ENCODE measurements at regions not wholly inside any gene's neighbourhood (a gene's known extent, or its start where the extent isn't known, plus 50 kb on each side); places are given as distances from the start of the nearest gene placed in this dataset.
A peak's percentile ranks its signal among the peaks of the same experiment; 100 is the strongest.
"Not testable (repeated sequence)": the region's sequence is repeated elsewhere in the genome, so short reads cannot be mapped to it uniquely, and the experiment has no call there.

DNA sequence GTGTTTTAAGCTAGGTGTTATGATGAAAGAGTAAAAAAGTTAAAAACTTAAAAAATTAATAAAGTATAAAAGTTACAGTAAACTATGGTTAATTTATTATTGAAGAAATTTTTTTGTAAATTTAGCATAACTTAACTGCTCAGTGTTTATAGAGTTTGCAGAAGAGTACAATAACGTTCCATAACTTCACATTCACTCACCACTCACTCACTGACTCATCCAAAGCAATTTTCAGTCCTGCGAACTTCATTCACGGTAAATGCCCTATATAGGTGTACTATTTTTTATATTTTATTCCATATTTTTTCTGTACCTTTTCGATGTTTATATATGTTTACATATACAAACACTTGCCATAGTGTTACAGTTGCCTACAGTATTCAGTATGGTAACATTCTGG is 694.8 kb upstream of the SLC39A10 start:
- no peak for DNase-seq

DNA sequence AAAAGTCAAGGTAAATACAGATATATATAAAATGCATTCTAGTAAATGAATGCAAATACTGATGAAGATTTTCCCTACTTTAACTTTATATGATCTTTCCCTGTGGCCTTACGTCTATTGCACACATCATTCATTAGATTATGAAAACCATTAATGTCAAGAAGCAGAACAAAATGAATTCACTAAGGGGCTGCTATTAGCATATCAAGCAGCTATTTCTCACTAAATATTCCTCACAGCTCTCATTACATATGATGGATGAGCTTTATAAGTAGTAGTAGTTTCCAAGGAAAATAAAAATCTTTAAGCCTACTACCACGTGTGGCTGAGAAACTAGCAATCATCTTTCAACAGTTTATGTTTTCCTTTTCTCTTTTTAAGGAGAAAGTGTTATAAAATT is 702.8 kb upstream of the SLC39A10 start:
- DNase-seq = no peak

DNA sequence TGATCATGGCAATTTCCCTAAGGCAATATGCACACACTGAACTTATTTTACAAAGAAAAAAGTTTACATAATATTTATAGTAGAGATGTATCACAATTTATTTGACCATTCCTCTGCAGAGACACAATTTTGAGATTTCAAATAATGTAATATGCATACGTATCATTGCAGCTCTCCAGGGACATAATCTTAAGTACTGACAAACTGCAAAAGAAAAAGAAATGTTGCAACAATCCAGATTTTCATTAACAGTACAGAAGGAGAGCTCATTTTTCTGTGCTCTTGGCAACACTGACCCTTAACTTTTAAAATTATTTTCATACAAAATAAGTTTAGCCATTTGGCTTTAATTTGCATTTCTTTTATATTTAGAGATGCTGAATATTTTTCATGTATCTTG is 710.2 kb upstream of the SLC39A10 start:
- DNase-seq = no peak

DNA sequence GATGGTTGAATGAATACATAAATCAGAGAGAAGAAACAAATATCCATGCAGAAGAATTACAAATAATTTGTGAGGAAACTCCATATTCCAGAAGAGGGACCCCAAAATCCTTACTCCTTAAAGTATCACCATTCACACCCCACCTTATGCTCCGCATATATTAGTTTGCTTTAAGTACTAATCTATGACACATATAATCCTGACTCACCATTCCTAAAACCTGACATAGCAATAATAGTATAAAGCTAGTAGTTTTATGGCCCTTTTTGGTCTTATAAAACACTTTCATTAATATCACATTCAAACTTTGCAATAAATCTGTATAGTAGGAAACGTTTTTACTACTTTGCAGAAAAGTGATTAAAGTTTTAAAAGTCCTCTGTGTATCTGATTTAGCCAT is 719.0 kb upstream of the SLC39A10 start:
- no peak for DNase-seq

DNA sequence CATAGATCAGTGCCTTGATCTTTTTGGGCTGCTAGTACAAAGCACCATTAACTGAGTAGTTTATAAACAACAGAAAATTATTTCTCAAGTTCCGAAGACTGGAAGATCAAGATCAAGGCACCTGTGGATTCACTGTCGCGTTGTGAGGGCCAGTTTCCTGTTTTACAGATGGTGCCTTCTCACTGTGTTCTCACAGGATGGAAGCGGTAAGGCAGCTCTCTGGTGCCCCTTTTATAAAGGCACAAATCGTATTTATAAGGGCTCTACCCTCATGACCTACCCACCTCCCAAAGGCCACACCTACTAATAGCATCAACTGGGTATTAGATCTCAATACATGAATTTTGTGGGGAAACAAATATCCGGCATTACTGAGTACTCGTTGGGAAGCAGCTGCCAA is 729.5 kb upstream of the SLC39A10 start:
- DNase-seq = no peak

DNA sequence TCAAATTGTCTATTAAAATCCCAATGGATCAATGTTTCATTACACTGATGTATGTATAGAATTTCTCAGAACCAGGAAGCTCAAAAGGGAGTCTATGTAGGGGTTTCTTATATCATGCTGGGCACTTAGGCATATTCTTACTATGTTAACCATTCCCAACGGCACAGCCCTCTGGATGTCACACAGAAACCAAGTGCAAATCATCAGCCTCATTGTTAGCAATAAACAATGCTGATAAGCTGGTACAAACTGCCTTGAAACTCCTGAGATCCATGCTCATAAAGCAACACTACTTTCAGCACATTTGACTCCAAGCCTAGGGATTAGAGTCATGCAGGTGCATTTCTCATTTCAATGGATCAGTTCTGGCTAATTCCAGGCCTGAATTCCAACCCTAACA is 730.2 kb upstream of the SLC39A10 start:
- DNase-seq = no peak

DNA sequence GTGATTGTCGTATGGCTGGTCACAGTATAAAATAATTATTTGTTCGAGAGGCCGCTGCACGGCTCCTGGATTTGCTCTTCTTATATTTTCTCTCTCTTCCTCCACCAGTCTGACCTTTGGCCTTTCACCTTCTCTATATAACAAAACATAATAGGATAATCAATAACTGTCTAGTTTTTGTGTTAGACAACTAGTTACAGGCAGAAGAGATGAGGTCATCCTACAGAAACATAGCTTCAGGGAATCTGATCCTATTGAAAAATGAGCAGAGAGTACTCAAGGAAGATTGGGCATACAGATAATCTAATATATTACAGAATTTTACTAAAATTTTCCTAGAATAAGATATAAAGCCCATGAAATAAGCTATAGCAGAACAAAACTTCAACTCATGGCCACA is 731.3 kb upstream of the SLC39A10 start:
- DNase-seq = no peak

DNA sequence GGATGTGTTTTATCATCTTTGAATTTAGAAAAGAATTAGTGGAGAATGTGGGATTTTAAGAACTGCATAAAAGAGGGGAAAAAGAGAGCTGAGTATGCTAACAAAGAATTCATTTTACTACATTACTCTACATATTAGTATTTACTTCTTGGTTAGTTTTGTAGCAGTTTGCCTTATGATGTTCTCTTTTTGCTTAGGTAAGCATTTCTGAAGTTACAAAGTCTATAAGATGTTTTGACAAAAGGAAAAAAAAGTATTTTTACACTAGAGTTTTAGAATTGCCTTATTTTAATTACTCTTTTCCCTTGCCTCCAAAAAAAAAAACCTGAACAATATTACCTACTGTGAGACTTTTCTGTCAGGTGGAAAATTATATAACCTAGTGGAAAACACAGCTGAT is 739.5 kb upstream of the SLC39A10 start:
- DNase-seq = no peak

DNA sequence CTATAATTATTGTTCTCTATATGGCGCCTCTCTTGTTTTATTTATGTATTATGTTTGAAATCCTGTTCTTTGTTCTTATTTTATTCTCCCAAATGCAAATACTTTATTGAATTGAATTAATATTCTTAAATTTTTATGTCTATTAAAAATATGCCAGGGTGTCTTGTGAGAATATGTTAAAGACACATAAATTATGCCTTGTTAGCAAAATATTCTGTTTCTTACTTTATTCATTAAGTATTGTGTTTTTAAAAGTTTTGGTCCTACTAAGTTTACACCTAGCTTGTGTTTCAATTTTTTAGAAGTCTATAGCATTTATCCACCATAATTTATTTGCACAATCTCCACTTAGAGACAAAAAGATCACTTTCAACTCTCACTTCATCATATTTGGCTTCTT is 741.5 kb upstream of the SLC39A10 start:
- no peak for DNase-seq

DNA sequence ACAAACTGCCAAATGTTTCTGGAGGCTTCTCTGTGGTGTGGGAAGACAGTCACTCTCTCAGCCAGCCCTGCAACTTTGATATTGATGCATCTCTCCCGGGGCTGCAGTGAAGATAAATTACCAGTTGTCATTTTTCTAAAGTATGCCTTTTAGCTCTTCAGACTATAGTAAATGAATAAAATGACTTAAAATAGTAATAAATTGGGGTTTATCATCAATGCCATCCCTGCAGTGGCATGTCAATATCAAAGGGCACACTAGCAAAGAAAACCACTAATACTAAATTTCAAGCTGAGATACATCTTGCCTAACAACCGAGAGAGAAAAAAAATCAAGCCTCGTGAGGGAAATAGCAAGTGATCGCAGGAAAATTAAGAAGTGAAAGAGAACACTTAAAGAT is 749.5 kb upstream of the SLC39A10 start:
- DNase-seq = no peak

DNA sequence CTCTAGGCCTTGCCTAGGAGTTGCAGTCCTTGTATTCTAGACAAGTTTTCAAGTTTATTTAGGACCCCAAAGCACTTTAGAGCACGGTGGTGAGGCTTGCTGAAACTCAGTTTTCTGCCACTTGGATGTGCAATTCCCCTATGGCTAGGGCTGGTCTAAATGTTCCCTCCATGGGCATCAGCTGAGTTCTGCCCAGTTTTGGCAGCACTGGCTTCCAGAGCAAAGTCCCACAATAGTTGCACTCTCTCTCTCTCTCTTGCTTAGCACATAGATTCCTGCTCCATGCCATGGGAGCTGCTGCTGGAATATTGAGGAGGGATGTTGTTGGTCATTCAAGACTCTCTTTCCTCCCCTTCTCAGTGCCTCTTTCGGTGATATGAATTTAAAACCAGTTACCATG is 760.2 kb upstream of the SLC39A10 start:
- no peak for DNase-seq

DNA sequence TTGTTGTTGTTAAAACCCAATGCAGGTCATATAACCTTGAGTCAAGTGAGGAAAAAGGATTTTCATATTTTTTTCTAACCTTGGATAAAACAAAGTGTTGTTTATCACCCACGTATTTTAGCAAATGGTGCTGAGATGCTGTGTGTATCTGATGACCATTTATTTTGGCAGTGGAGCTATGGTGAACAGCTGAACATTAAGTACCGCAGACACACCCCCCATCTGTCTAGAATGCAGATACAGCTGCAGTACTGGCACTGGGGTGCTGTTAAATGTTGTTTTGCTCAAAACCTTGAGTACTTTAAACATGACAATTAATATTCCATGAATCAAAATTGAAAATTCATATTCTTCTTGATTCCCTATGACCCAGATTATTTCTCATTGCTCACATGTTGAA is 773.3 kb upstream of the SLC39A10 start:
- DNase-seq = no peak

DNA sequence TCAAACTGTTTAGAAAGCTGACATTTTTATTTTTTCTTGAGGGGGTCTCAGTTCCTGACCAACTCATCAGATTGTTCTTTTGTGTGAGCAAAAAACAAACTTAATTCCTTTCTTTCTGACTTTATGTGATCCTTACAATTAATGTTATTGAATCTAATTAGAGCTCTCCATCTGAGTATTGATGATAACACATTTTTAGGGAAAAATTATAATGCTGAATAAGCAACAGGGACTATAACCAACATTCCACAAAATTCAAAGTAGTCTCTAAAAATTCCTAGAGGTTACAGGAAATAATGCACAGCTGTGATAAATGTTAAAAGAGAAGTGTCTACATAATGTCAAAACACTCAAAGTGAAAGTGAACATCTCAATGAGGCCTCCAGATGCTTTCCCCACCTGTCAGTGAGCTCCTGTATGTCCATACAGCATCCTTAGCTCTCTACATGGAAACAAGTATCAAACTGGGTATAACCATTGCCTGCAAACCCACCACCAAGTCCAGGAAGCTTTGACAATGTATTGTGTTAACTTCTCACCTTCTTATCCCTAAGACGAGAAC is 786.0 kb upstream of the SLC39A10 start:
- no peak for DNase-seq

DNA sequence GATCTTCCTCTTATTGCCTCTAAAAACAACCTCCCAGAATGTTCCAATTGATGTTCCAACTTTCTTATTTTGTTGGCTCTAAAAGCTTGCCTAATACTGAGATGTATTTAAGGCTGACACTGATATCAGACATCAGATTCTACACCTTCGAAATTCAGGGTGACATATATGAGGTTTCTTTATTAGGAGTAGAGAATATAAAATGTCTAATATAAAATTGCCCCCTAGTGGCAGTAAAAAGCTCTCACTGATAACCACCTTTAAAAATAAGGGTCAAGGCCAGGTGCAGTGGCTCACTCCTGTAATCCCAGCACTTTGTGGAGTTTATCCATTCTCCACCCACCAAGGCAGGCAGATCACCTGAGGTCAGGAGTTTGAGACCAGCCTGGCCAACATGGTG is 789.7 kb upstream of the SLC39A10 start:
- peak; percentile 1 for DNase-seq

DNA sequence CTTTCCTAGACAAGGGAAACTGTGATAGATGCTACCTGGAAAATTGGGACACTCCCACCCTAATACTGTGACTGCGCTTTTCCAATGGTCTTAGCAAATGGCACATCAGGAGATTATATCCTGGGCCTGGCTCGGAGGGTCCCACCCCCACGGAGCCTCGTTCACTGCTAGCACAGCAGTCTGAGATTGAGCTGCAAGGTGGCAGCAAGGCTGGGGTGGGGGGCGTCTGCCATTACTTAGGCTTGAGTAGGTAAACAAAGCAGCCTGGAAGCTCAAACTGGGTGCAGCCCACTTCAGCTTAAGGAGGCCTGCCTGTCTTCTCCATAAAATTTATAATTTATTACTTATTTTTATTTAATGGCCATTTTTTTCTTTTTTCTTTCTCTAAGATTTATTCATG is 802.1 kb upstream of the SLC39A10 start:
- DNase-seq = no peak

DNA sequence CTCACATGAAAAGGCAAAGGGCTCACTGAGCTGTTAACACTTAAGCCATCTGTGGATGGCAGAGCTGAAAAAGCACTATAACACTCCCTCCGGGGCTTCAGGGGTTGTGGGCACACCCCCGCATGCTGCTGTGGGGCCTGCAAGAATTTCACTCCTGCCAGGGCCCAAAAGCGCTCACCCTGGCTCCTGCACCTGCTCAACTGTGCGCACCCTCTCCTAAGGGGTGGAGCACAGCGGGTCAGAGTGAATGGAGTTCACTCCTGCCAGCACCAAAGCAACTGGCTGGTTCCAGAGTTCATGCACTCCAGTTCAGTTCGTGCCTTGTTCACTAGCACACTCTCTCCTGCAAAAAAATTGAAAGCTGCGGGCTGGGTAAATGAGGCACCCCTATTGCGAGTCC is 814.2 kb upstream of the SLC39A10 start:
- no peak for DNase-seq

DNA sequence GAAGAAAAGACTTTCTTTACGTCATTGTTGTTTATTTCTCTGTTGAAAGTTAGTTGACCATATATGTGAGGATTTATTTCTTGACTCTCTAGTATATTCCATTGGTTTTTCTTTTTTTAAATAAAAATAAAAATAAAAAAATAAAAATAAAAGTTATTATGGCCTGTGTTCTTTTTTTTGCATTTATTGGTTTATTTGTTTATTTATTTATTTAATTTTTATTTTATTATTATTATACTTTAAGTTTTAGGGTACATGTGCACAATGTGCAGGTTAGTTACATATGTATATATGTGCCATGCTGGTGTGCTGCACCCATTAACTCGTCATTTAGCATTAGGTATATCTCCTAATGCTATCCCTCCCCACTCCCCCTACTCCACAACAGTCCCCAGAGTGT is 822.7 kb upstream of the SLC39A10 start:
- DNase-seq = not testable (repeated sequence)

DNA sequence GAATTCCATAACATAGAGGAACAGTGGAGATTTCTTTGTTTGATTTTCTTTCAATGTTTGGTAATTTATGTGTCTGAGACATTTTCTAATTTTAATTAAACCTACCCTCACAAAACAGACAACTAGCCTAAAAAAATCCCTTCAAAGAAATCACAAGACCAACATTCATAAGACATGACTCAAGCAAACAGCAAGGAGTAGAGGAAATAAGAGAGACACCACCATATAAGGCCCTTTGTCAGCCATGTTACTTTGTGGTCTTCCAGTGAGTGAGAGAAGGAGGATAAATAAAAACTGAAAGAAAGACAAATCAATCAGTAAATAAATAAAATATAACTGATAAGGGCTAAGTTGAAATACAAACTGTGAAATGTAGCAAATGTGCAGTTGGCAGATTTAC is 830.8 kb upstream of the SLC39A10 start:
- no peak for DNase-seq

DNA sequence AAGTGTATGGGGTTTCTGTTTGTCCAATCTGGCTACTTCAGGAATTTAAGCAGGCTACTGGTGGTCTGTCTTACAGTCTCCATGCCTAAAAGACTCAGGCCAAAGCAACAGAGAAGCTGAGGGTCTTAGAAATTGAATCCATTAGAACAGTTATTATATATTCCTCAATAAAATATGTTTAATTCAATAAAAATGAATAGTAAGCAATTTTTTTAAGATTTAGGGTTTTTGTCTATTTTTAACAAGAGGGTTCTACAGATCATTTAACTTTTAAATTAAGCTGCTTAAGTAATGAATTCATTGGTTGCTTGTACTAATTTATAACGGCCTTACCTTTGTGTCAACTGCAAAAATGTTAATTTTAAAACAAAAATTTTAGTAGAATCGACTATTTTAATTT is 832.6 kb upstream of the SLC39A10 start:
- DNase-seq = no peak

DNA sequence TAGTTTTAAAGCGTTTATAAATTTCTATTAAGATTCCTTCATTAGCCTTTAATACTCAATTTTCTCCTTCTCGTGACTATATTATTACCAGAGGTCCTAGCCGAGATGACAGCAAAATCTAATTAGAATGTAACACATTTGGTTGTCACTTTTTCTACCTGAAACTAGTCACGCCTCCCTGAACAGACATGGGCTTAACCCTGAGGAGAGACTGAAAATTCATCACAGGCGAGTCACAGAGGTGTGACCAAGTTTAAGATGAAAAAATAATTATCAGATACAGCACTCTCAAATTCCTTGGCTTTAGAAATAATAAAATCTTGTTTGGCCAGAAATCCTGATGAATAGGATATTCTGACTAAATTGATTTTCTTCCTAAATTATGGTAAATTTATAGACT is 834.4 kb upstream of the SLC39A10 start:
- DNase-seq = no peak

DNA sequence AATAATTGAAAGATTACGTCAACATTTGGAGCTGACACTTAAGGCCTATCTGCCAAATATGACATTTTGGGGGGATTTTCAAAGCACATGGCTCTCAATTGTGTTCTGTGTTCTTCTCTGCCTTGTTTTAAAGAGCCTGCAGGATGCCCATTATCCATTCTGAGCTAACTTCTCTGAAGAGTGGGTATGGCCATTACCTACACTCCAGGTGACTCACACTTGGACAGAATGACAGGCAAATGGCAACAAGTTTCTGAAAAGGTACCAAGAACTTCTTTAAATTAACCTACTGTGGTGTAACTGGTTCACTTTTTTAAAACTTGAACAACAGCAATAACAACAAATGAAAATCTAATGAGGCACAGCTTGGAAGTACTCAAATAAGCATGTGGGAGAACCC is 834.9 kb upstream of the SLC39A10 start:
- no peak for DNase-seq

DNA sequence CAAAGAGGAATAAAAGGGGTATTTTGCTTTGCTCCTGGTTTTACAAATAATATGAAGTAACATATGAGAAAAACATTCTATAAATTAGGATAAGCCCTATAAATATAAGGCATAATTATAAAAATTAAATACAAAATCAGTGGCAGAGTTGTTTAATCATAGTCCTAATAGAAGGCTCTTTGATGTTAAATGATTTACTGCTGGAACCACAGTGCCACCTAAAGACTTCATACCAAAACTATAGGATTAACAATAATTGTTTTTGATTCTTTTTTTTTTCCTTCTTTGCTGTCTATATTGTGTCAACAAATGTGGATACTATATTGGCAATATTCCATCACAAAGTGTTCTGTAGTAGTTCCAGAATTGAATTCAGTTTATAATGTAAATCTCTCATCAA is 837.7 kb upstream of the SLC39A10 start:
- DNase-seq = no peak

DNA sequence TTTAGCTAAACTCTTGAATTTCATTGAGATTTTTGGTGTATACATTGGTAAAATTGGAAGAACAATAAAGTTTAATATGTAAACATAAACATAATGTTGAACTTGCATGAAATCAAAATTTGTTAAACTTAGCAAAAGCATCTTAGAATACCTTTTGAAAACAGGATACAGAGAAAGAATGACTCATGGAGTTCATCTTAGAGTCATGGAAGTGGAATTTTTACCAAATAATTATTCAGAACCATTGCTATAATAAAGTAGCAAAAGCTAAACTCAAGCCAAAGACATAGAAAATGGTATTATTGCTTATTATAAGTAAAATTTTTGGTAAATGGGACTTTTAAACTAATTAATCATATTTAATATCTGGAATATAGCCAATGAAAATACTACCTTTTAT is 841.6 kb upstream of the SLC39A10 start:
- DNase-seq = no peak

DNA sequence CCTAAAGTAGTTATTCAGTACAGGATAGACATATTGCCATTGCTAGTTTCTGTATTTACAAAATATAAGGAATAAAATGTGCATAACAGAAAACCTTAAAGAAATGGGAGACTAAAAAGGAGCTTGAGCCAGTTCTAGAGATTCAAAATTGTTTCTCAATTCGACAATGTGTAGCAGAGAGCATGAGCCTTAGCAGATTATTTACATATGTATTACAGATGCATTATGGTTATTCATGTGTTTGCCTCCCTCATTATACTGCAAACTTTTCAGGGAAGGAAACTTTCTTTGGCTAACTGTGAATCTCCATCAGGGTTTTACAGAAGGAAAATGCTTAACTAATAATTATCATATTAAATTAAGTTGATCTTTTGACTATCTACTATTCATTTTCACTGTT is 854.4 kb upstream of the SLC39A10 start:
- no peak for DNase-seq

DNA sequence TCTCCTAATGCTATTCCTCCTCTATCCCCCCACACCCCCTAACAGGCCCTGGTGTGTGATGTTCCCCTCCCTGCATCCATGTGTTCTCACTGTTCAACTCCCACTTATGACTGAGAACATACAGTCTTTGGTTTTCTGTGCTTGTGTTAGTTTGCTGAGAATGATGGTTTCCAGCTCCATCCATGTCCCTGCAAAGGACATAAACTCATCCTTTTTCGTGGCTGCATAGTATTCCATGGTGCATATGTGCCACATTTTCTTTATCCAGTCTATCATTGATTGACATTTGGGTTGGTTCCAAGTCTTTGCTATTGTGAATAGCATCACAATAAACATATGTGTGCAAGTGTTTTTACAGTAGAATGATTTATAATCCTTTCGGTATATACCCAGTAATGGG is 870.0 kb upstream of the SLC39A10 start:
- not testable (repeated sequence) for DNase-seq

Data from renal pelvis (tissue), 1 donor.